Mucosa of rectum (tissue), 2 donors: ENCODE measurements at regions not wholly inside any gene's neighbourhood (a gene's known extent, or its start where the extent isn't known, plus 50 kb on each side); places are given as distances from the start of the nearest gene placed in this dataset.
"Not testable (repeated sequence)": the region's sequence is repeated elsewhere in the genome, so short reads cannot be mapped to it uniquely, and the experiment has no call there.

Experiments
- H3K27ac ChIP-seq, 2 donors: one replicate each; pipeline ENCODE4 v1.7.0; 2013; ENCODE audit warnings: inconsistent platforms in 2 of 2, low read depth in 2 of 2, low read length in 2 of 2
- H3K27me3 ChIP-seq, 2 donors: one replicate each; pipeline ENCODE4 v1.7.0; 2013; ENCODE audit warnings: low read length in 2 of 2; ENCODE audit not compliant: control insufficient read depth in 2 of 2, insufficient read depth in 2 of 2
- H3K36me3 ChIP-seq, 2 donors: one replicate each; pipeline ENCODE4 v1.7.0; 2013; ENCODE audit warnings: low read length in 2 of 2; ENCODE audit not compliant: control insufficient read depth in 2 of 2, insufficient read depth in 2 of 2
- H3K4me1 ChIP-seq, 2 donors: one replicate each; pipeline ENCODE4 v1.7.0; 2013; ENCODE audit warnings: low read length in 2 of 2, mild to moderate bottlenecking in 1 of 2; ENCODE audit not compliant: control insufficient read depth in 2 of 2, insufficient read depth in 2 of 2
- H3K4me3 ChIP-seq, 2 donors: one replicate each; pipeline ENCODE4 v1.7.0; 2013; ENCODE audit warnings: low read length in 2 of 2
- H3K9ac ChIP-seq, 2 donors: one replicate each; pipeline ENCODE4 v1.7.0; 2013; ENCODE audit warnings: low read length in 2 of 2, low read depth in 1 of 2, mild to moderate bottlenecking in 1 of 2
- H3K9me3 ChIP-seq, 2 donors: one replicate each; pipeline ENCODE4 v1.7.0; 2013; ENCODE audit warnings: low read length in 2 of 2; ENCODE audit not compliant: control insufficient read depth in 2 of 2
- donor health status: healthy.
- donor health status: Normal muscosa, but diverticular disease.

DNA sequence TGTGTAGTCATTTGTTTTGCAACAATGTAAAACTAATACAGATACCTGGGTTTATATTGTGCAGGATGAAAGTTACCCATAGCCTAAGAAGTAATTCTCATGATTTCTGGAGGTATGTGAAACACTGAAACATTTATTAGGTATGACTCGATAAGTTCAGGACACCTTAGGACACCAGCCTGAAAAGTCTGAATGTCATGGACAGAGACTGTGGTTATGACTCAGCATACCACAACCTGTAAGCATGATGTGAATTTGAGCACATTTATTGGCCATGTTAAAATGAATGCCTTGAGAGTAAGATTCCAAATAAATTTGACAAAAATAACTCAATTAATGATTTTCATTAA, 1471.7 kb upstream of the B3GALT2 start:
- Histone ChIP-seq H3K27ac (no peak overlapping the region), H3K4me1 (no peaks in the 10 kb centered on the region), H3K9me3 (no peaks in the 10 kb centered on the region), H3K9ac (no peak overlapping the region), H3K27me3 (no peaks in the 10 kb centered on the region), H3K4me3 (no peak overlapping the region), H3K36me3 (no peaks in the 10 kb centered on the region)

GRCh38 chr1:194654956-194655355, 1468.5 kb upstream of the B3GALT2 start:
- Histone ChIP-seq H3K27ac (no peak overlapping the region), H3K4me3 (no peak overlapping the region), H3K36me3 (no peaks in the 10 kb centered on the region), H3K9me3 (no peaks in the 10 kb centered on the region), H3K4me1 (no peaks in the 10 kb centered on the region), H3K9ac (no peak overlapping the region), H3K27me3 (no peaks in the 10 kb centered on the region)

DNA sequence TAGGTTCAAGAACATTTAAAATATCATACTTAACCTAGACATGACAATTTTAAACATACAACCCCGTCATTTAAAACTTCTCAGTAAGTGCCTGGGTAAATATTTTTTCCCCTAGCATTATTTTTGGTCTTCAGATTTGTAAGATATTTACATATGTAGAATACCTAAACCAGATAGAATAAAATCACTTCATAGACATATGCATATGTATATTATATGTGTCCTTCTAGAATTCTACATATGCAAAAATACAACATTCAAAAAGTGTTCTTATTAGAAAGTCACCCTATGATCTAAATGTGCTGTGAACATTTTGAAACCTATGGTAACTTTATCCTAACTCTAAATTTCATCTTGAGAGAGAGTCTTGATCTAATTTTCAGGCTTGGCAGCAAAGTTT, 1467.0 kb upstream of the B3GALT2 start:
- H3K4me3 ChIP-seq: no peak overlapping the region
- H3K27ac ChIP-seq: no peak overlapping the region
- no peaks in the 10 kb centered on the region for H3K9me3 ChIP-seq
- no peaks in the 10 kb centered on the region for H3K36me3 ChIP-seq
- no peaks in the 10 kb centered on the region for H3K4me1 ChIP-seq
- no peak overlapping the region for H3K9ac ChIP-seq
- no peaks in the 10 kb centered on the region for H3K27me3 ChIP-seq

- H3K27ac ChIP-seq: no peak overlapping the region
Measured at GRCh38 chr1:194647118-194647517, 1460.7 kb upstream of the B3GALT2 start.

GRCh38 chr1:194644528-194644927, 1458.1 kb upstream of the B3GALT2 start:
- H3K9me3 ChIP-seq: no peaks in the 10 kb centered on the region
- no peak overlapping the region for H3K4me3 ChIP-seq
- no peaks in the 10 kb centered on the region for H3K36me3 ChIP-seq
- H3K27me3 ChIP-seq: no peaks in the 10 kb centered on the region
- H3K4me1 ChIP-seq: no peaks in the 10 kb centered on the region
- no peak overlapping the region for H3K27ac ChIP-seq
- H3K9ac ChIP-seq: no peak overlapping the region

More at GRCh38 chr1:194647118-194647517, 1460.7 kb upstream of the B3GALT2 start:
- no peaks in the 10 kb centered on the region for H3K9me3 ChIP-seq
- no peaks in the 10 kb centered on the region for H3K4me1 ChIP-seq
- H3K4me3 ChIP-seq: no peak overlapping the region
- H3K9ac ChIP-seq: no peak overlapping the region
- no peaks in the 10 kb centered on the region for H3K27me3 ChIP-seq
- no peaks in the 10 kb centered on the region for H3K36me3 ChIP-seq

DNA sequence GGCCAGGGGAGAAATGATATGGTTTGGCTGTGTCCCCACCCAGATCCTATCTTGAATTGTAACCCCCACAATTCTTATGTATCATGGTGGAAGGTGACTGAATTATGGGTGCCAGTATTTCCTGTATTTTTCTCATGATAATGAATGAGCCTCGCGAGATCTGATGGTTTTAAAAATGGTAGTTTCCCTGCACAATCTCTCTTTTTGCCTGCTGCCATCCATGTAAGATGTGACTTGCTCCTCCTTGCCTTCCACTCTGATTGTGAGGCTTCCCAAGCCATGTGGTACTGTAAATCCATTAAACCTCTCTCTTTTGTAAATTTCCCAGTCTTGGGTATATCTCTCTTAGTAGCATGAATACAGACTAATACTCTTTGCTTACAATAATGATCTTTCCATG, 1453.9 kb upstream of the B3GALT2 start:
- H3K36me3 ChIP-seq: no peaks in the 10 kb centered on the region
- H3K27me3 ChIP-seq: no peaks in the 10 kb centered on the region
- no peak overlapping the region for H3K9ac ChIP-seq

GRCh38 chr1:194629011-194629410, 1442.6 kb upstream of the B3GALT2 start:
- Histone ChIP-seq H3K27me3 (no peaks in the 10 kb centered on the region), H3K36me3 (no peaks in the 10 kb centered on the region), H3K9ac (no peak overlapping the region), H3K4me1 (no peaks in the 10 kb centered on the region), H3K4me3 (no peak overlapping the region), H3K9me3 (no peaks in the 10 kb centered on the region), H3K27ac (no peak overlapping the region)

More for the DNA sequence above, 1453.9 kb upstream of the B3GALT2 start:
- no peak overlapping the region for H3K4me3 ChIP-seq
- H3K4me1 ChIP-seq: no peaks in the 10 kb centered on the region
- H3K9me3 ChIP-seq: no peaks in the 10 kb centered on the region
- H3K27ac ChIP-seq: no peak overlapping the region

- H3K27ac ChIP-seq: no peak overlapping the region
- H3K36me3 ChIP-seq: no peaks in the 10 kb centered on the region
- no peaks in the 10 kb centered on the region for H3K27me3 ChIP-seq
- H3K9ac ChIP-seq: no peak overlapping the region
- H3K9me3 ChIP-seq: no peaks in the 10 kb centered on the region
- H3K4me3 ChIP-seq: no peak overlapping the region
- H3K4me1 ChIP-seq: no peaks in the 10 kb centered on the region
Measured at GRCh38 chr1:194624833-194625232, 1438.4 kb upstream of the B3GALT2 start.

DNA sequence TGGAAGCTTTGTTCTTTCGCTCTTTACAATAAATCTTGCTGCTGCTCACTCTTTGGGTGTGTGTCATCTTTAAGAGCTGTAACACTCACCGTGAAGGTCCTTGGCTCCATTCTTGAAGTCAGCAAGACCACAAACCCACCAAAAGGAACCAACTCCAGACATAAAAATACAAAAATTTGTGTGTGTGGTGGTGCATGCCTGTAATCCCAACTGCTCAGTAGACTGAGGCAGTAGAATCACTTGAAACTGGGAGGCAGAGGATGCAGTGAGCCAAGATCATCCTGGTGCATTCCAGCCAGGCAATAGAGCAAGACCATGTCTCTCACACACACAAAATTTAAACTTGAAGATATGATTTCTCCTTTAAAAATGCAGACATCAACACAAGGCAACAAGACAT, 1431.7 kb upstream of the B3GALT2 start:
- Histone ChIP-seq H3K27ac (no peak overlapping the region), H3K4me1 (no peaks in the 10 kb centered on the region), H3K9me3 (no peaks in the 10 kb centered on the region), H3K9ac (no peak overlapping the region), H3K27me3 (no peaks in the 10 kb centered on the region), H3K36me3 (no peaks in the 10 kb centered on the region), H3K4me3 (no peak overlapping the region)

DNA sequence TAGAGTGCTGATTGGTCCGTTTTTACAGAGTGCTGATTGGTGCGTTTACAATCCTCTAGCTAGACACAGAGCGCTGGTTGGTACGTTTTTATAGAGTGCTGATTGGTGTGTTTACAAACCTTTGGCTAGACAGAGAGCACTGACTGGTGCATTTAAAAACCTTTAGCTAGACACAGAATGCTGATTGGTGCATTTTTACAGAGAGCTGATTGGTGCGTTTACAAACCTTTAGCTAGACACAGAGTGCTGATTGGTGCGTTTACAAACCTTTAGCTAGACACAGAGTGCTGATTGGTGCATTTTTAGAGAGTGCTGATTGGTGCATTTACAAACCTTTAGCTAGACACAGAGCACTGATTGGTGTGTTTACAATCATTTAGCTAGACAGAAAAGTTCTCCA, 1430.9 kb upstream of the B3GALT2 start:
- H3K4me1 ChIP-seq, H3K9ac ChIP-seq, H3K36me3 ChIP-seq, H3K27me3 ChIP-seq, H3K4me3 ChIP-seq, H3K9me3 ChIP-seq, H3K27ac ChIP-seq: not testable (repeated sequence)

- Histone ChIP-seq H3K4me1 (no peaks in the 10 kb centered on the region), H3K9me3 (no peaks in the 10 kb centered on the region), H3K27me3 (no peaks in the 10 kb centered on the region), H3K9ac (no peak overlapping the region), H3K36me3 (no peaks in the 10 kb centered on the region), H3K27ac (no peak overlapping the region), H3K4me3 (no peak overlapping the region)
Measured at GRCh38 chr1:194616835-194617234, 1430.4 kb upstream of the B3GALT2 start.
